IPS-20b (cell line): ENCODE measurements at regions not wholly inside any gene's neighbourhood (a gene's known extent, or its start where the extent isn't known, plus 50 kb on each side); places are given as distances from the start of the nearest gene placed in this dataset.
"Not testable (repeated sequence)": the region's sequence is repeated elsewhere in the genome, so short reads cannot be mapped to it uniquely, and the experiment has no call there.

Experiments
- H3K27ac ChIP-seq: one replicate; pipeline ENCODE4 v1.5.1; 2013; ENCODE audit warnings: low read length
- H3K27me3 ChIP-seq: 2 replicates; pipeline ENCODE4 v1.6.1; 2013; ENCODE audit warnings: mild to moderate bottlenecking, low read length, inconsistent platforms; ENCODE audit not compliant: insufficient read depth
- H3K36me3 ChIP-seq: 2 replicates; pipeline ENCODE4 v1.6.1; 2013; ENCODE audit warnings: low read depth, mild to moderate bottlenecking, inconsistent platforms, low read length, moderate library complexity; ENCODE audit not compliant: insufficient read depth
- H3K4me1 ChIP-seq: 2 replicates; pipeline ENCODE4 v1.6.1; 2013; ENCODE audit warnings: mild to moderate bottlenecking, control low read depth, inconsistent platforms, low read length, moderate library complexity; ENCODE audit not compliant: insufficient read depth
- H3K4me3 ChIP-seq: 2 replicates; pipeline ENCODE4 v1.5.1; 2013; ENCODE audit warnings: mild to moderate bottlenecking, low read length, inconsistent platforms
- H3K9ac ChIP-seq: 2 replicates; pipeline ENCODE4 v1.6.1; 2013; ENCODE audit warnings: low read depth, mild to moderate bottlenecking, inconsistent platforms, low read length, moderate library complexity
- H3K9me3 ChIP-seq: 2 replicates; pipeline ENCODE4 v1.6.1; 2013; ENCODE audit warnings: mild to moderate bottlenecking, low read depth, low read length, inconsistent platforms; ENCODE audit not compliant: insufficient read depth

DNA sequence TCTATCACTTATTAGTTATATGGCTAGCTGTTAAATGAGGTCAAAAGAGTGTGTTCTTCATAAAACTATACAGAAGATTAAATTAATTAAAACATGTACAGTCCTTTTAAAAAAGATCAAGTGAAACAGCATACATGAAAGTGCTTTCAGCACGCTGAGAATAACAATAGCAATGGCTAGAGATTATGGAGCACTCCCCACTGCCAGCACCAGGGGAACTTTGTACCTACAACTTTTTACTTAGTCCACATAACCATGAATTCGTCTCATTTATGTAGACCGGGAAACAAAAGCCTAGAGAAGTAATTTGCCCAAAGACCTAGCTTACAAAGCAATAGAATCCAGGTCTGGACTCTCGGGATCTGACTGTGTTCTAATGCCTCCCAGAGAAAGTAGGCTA, 136.5 kb upstream of the PLGLB2 start:
- H3K36me3 ChIP-seq, H3K4me3 ChIP-seq, H3K4me1 ChIP-seq, H3K27me3 ChIP-seq, H3K9me3 ChIP-seq, H3K9ac ChIP-seq, H3K27ac ChIP-seq: not testable (repeated sequence)

- H3K27ac ChIP-seq, H3K4me3 ChIP-seq, H3K27me3 ChIP-seq, H3K9ac ChIP-seq, H3K9me3 ChIP-seq, H3K36me3 ChIP-seq, H3K4me1 ChIP-seq: not testable (repeated sequence)
Observed at GRCh38 chr2:87611956-87612355, 135.9 kb upstream of the PLGLB2 start.

- not testable (repeated sequence) for H3K36me3 ChIP-seq, H3K27me3 ChIP-seq, H3K4me3 ChIP-seq, H3K27ac ChIP-seq, H3K4me1 ChIP-seq, H3K9me3 ChIP-seq, H3K9ac ChIP-seq
Observed at GRCh38 chr2:87614829-87615434, 133.0 kb upstream of the PLGLB2 start.

DNA sequence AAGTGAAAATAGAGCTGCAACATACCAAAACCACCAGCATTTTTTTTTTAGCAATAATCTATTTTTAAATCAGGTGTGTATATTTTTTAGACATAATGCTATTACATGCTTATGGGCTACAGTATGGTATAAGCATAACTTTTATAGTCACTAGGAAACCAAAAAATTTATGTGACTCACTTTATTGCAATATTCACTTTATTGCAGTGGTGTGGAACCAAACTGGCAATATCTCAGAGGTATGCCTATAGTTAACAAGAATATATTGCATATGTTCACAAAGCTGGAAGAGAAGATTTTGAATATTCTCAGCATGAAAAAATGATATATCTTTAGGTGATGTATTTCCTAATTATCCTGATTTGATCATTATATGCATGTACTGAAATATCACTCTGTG, 128.8 kb upstream of the PLGLB2 start:
- not testable (repeated sequence) for H3K27ac ChIP-seq, H3K36me3 ChIP-seq, H3K27me3 ChIP-seq, H3K9me3 ChIP-seq, H3K4me3 ChIP-seq, H3K9ac ChIP-seq, H3K4me1 ChIP-seq

DNA sequence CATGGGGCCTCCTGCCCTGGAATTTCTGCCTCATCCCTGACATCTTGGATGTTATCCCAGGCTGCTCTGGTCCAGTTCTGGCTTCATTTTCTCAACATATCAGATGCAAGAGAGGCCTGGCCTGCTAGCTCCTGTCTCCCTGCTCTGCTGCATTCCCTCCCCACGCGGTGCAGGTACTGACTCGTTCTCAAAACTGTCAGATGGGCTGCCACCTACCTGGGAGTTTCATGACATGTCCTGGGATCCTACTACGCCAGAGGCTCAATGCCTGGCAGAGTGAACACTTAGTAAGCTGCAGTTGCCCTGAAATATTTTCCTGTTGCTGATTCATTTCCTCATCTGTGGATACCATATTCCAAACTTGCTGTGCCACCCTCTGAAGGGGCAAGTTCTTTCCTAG, 126.7 kb upstream of the PLGLB2 start:
- H3K9ac ChIP-seq, H3K27ac ChIP-seq, H3K27me3 ChIP-seq, H3K36me3 ChIP-seq, H3K9me3 ChIP-seq, H3K4me3 ChIP-seq, H3K4me1 ChIP-seq: not testable (repeated sequence)

- not testable (repeated sequence) for H3K4me3 ChIP-seq, H3K9ac ChIP-seq, H3K27me3 ChIP-seq, H3K9me3 ChIP-seq, H3K4me1 ChIP-seq, H3K36me3 ChIP-seq, H3K27ac ChIP-seq
Observed at GRCh38 chr2:87622720-87623119, 125.2 kb upstream of the PLGLB2 start.

GRCh38 chr2:87629491-87630458, 118.1 kb upstream of the PLGLB2 start:
- H3K9ac ChIP-seq, H3K36me3 ChIP-seq, H3K4me1 ChIP-seq, H3K27ac ChIP-seq, H3K4me3 ChIP-seq, H3K27me3 ChIP-seq, H3K9me3 ChIP-seq: not testable (repeated sequence)

DNA sequence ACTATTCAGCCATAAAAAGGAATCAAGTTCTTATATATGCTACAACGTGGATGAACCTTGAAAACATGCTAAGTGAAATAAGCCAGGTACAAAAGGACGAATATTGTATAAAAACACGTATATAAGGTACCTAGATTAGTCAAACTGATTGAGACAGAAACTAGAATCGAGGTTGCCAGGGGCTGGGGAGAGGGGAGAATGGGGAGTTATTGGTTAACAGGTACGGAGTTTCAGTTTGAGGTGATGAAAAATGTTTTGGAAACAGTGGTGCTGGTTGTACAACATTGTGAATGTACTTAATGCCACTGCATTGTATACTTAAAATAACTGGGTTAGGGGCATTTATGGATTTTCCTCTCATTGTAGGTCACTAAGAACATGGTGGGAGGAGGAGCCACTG, 117.0 kb upstream of the PLGLB2 start:
- not testable (repeated sequence) for H3K4me3 ChIP-seq, H3K9ac ChIP-seq, H3K36me3 ChIP-seq, H3K27ac ChIP-seq, H3K4me1 ChIP-seq, H3K27me3 ChIP-seq, H3K9me3 ChIP-seq

GRCh38 chr2:87631402-87631801, 116.5 kb upstream of the PLGLB2 start:
- not testable (repeated sequence) for H3K27me3 ChIP-seq, H3K4me1 ChIP-seq, H3K9me3 ChIP-seq, H3K27ac ChIP-seq, H3K9ac ChIP-seq, H3K36me3 ChIP-seq, H3K4me3 ChIP-seq

- not testable (repeated sequence) for H3K36me3 ChIP-seq, H3K27ac ChIP-seq, H3K9me3 ChIP-seq, H3K4me3 ChIP-seq, H3K9ac ChIP-seq, H3K27me3 ChIP-seq, H3K4me1 ChIP-seq
Observed at GRCh38 chr2:87633287-87633963, 114.5 kb upstream of the PLGLB2 start.

DNA sequence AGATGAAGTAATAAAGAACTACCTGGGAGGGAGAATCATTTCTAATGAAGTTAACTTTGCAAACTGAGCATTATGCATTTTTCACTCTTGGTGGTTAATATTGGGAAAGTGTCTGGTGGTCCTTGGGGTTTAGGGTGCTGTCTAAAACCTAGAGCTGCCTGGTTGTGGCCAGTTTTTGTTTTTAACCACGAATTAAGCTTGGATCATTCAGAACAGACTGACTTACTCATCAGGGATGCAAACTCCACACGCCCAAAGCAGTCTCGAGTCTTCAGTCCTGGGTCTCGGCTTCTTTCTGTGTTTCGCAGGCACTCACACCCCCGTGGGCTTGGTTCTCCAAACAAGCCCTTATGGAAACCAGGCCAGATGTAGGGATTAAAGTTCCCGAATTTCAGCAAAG, 113.8 kb upstream of the PLGLB2 start:
- not testable (repeated sequence) for H3K36me3 ChIP-seq, H3K4me1 ChIP-seq, H3K9me3 ChIP-seq, H3K4me3 ChIP-seq, H3K27me3 ChIP-seq, H3K9ac ChIP-seq, H3K27ac ChIP-seq

GRCh38 chr2:87634971-87635650, 112.8 kb upstream of the PLGLB2 start:
- not testable (repeated sequence) for H3K27ac ChIP-seq, H3K27me3 ChIP-seq, H3K9me3 ChIP-seq, H3K4me3 ChIP-seq, H3K9ac ChIP-seq, H3K4me1 ChIP-seq, H3K36me3 ChIP-seq
